ENCODE measurements at regions not wholly inside any gene's neighbourhood (a gene's known extent, or its start where the extent isn't known, plus 50 kb on each side); places are given as distances from the start of the nearest gene placed in this dataset.

GRCh38 chr3:16028604-16029003, 145.9 kb upstream of the GALNT15 start:
- TF ChIP-seq CTCF (IDR thresholded peaks at IDR 0.05; ENCODE audit: extremely low read depth in 1 of 2, insufficient read depth in 1 of 2, low read depth in 1 of 2, low read length in 2 of 2) (no peak), POLR2A (IDR thresholded peaks at IDR 0.05; ENCODE audit: low read depth, low read length) (no peak), EZH2 (IDR thresholded peaks at IDR 0.05; ENCODE audit: borderline replicate concordance, low read depth, low read length, severe bottlenecking) (no peak), MAX (IDR thresholded peaks at IDR 0.05; ENCODE audit: insufficient read depth, insufficient read length) (no peak), POLR2AphosphoS5 (IDR thresholded peaks at IDR 0.05; ENCODE audit: insufficient read depth, low read depth, low read length) (no peak), MYC (IDR thresholded peaks at IDR 0.05; ENCODE audit: low read depth, low read length) (no peak), JUN (IDR thresholded peaks at IDR 0.05; ENCODE audit: borderline replicate concordance, insufficient read depth, insufficient read length, low read depth) (no peak)

Measured in endothelial cell of umbilical vein (primary cell).